CD14-positive monocyte (primary cell): ENCODE measurements at regions not wholly inside any gene's neighbourhood (a gene's known extent, or its start where the extent isn't known, plus 50 kb on each side); places are given as distances from the start of the nearest gene placed in this dataset.

ENCODE experiments used
- DNase-seq, 3 donors: peaks; one replicate each; pipeline ENCODE4 v3.0.0-alpha.2; 2011 to 2022
- H2AFZ ChIP-seq: 2 replicates; pipeline ENCODE4 v1.6.0; 2012; ENCODE audit warnings: mild to moderate bottlenecking, low read depth, low read length, inconsistent platforms; ENCODE audit not compliant: insufficient read depth, poor library complexity, severe bottlenecking
- H3K27ac ChIP-seq, 2 donors: 1 replicate in 1 of 2; 2 replicates in 1 of 2; pipeline ENCODE4 v1.5.1; 2012 to 2013; ENCODE audit warnings: low read length in 2 of 2, control low read depth in 1 of 2, inconsistent platforms in 1 of 2, low read depth in 1 of 2, mild to moderate bottlenecking in 1 of 2
- H3K27me3 ChIP-seq, 2 donors: one replicate each; pipeline versions ENCODE4 v1.6.0 to v1.6.1; 2011 to 2013; ENCODE audit warnings: low read length in 2 of 2; ENCODE audit not compliant: control insufficient read depth in 2 of 2, insufficient read depth in 2 of 2
- H3K36me3 ChIP-seq, 2 donors: replicated peaks in 1 of 2; 1 replicate in 1 of 2; 2 replicates in 1 of 2; pipeline versions ENCODE4 v1.5.1 to v1.6.1; 2012 to 2013; ENCODE audit warnings: low read length in 2 of 2, control low read depth in 1 of 2, inconsistent platforms in 1 of 2, mild to moderate bottlenecking in 1 of 2; ENCODE audit not compliant: insufficient read depth in 2 of 2, control insufficient read depth in 1 of 2
- H3K4me1 ChIP-seq, 2 donors: 1 replicate in 1 of 2; 2 replicates in 1 of 2; pipeline versions ENCODE4 v1.5.1 to v1.6.1; 2012 to 2013; ENCODE audit warnings: low read length in 2 of 2, control low read depth in 1 of 2, inconsistent platforms in 1 of 2, mild to moderate bottlenecking in 1 of 2, moderate library complexity in 1 of 2; ENCODE audit not compliant: insufficient read depth in 2 of 2, control insufficient read depth in 1 of 2
- H3K4me2 ChIP-seq: replicated peaks from 2 replicates; pipeline ENCODE3; 2012; ENCODE audit warnings: low read length, moderate library complexity, mild to moderate bottlenecking; ENCODE audit not compliant: poor library complexity, severe bottlenecking; ENCODE audit errors: extremely low read depth
- H3K4me3 ChIP-seq, 3 experiments: fragments of 200-600 bp in 1 of 3; sonication (generic) in 1 of 3; replicated peaks in 1 of 3; 1 replicate in 2 of 3; 2 replicates in 1 of 3; pipeline ENCODE4 v1.5.1; 2011 to 2013; ENCODE audit warnings: low read length in 3 of 3, mild to moderate bottlenecking in 3 of 3, control low read depth in 2 of 3, low read depth in 2 of 3, inconsistent platforms in 1 of 3, moderate library complexity in 1 of 3
- H3K79me2 ChIP-seq: 2 replicates; pipeline ENCODE4 v1.6.0; 2012; ENCODE audit warnings: mild to moderate bottlenecking, control low read depth, inconsistent platforms, low read length, moderate library complexity; ENCODE audit not compliant: insufficient read depth
- H3K9ac ChIP-seq: 2 replicates; pipeline ENCODE4 v1.6.0; 2017; ENCODE audit warnings: low read length, mild to moderate bottlenecking; ENCODE audit not compliant: insufficient read depth, poor library complexity, severe bottlenecking
- H3K9me3 ChIP-seq, 2 donors: replicated peaks in 1 of 2; 1 replicate in 1 of 2; 2 replicates in 1 of 2; pipeline versions ENCODE4 v1.5.1 to v1.6.1; 2012 to 2013; ENCODE audit warnings: low read length in 2 of 2, control low read depth in 1 of 2; ENCODE audit not compliant: control insufficient read depth in 1 of 2, insufficient read depth in 1 of 2
- H4K20me1 ChIP-seq: 2 replicates; pipeline ENCODE4 v1.6.0; 2012; ENCODE audit warnings: mild to moderate bottlenecking, low read length, control low read depth, moderate library complexity; ENCODE audit not compliant: insufficient read depth
- H3K27ac Mint-ChIP-seq, 7 donors: one replicate each; pipeline ENCODE4 v1.8.0; 2020; ENCODE audit warnings: mild to moderate bottlenecking in 7 of 7, mixed read lengths in 7 of 7, moderate library complexity in 6 of 7, inconsistent platforms in 2 of 7
- H3K27me3 Mint-ChIP-seq, 3 donors: one replicate each; pipeline ENCODE4 v1.8.0; 2021 to 2022; ENCODE audit warnings: low read depth in 3 of 3, mild to moderate bottlenecking in 3 of 3, mixed read lengths in 3 of 3, moderate library complexity in 3 of 3, inconsistent platforms in 1 of 3
- H3K36me3 Mint-ChIP-seq, 2 donors: one replicate each; pipeline ENCODE4 v1.8.0; 2020; ENCODE audit warnings: mixed read lengths in 2 of 2, inconsistent platforms in 1 of 2, mild to moderate bottlenecking in 1 of 2
- H3K4me1 Mint-ChIP-seq: one replicate; pipeline ENCODE4 v1.8.0; 2020; ENCODE audit warnings: mild to moderate bottlenecking, mixed read lengths
- H3K4me3 Mint-ChIP-seq, 2 donors: one replicate each; pipeline ENCODE4 v1.8.0; 2020; ENCODE audit warnings: mild to moderate bottlenecking in 2 of 2, mixed read lengths in 2 of 2, moderate library complexity in 1 of 2
- H3K9me3 Mint-ChIP-seq, 7 donors: one replicate each; pipeline ENCODE4 v1.8.0; 2020 to 2022; ENCODE audit warnings: mixed read lengths in 7 of 7, mild to moderate bottlenecking in 6 of 7, moderate library complexity in 6 of 7, inconsistent platforms in 2 of 7
- WGBS: methylation state at CpG from one replicate; pipeline ENCODE4 v1.1.5; 2013; ENCODE audit warnings: missing lambda C conversion rate; ENCODE audit not compliant: insufficient coverage; 5-methylcytosine and 5-hydroxymethylcytosine counted together
- intact Hi-C, 2 donors: fragments of 100-400 bp; cut with micrococcal nuclease; formaldehyde crosslinking; loops; one replicate each; pipeline versions ENCODE4 v1.15.0 to v1.15.1; 2023
- TF ChIP-seq, protein P1 (sequence below): fragments of 200-600 bp; IDR thresholded peaks from one replicate; pipeline ENCODE4 v1.8.0; 2022; ENCODE audit warnings: antibody characterized with exemption, mild to moderate bottlenecking

DNA sequence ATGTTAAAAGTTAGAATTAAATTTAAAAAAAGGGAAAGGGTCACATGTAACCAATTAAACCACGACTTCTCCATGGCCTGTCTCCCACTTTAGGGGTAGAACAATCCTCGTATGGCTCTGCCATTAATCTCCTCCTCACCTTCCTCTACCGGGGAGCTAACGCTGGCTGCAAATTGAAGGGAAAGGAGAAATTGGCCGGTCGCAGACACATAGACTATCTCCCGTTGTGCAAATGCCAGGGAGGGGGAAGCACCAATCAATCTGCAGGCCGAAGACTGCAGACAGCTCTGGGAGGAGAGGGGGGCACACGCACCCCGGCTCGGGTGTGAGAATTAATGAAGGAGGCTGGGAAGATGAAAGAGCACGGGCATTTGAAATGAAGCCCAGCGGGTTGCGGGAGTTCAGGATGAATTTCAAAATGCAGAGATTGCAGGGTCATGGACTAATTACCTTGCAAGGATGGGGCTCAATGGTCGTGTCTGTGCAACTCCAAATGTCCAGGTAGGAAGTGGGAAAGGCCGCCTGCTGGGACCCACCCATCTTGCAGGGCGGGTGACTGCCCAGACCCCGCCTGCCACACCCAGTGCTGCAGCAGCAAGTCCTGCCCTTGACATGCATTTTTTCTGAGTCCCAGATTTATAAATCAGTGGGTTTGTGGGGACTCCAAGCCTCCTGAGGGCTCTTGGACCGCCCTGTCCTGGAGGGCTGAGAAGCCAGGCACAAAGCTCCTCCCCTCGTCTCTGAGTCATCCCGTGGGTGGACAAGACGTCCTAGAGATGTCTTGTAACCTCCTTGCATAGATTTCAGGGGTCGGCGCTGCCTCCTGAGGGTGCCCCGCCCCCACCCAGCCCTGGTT, 534.2 kb downstream of the TBC1D22A start:
- H3K36me3 Mint-ChIP-seq: no peaks in the 10 kb centered on the region
- no peaks in the 10 kb centered on the region for H3K27me3 ChIP-seq
- no peak overlapping the region for H3K27ac ChIP-seq
- H3K4me3 Mint-ChIP-seq: no peak overlapping the region
- H3K27ac Mint-ChIP-seq: no peak overlapping the region
- H3K36me3 ChIP-seq: no peaks in the 10 kb centered on the region
- intact Hi-C loops: no loop called here
- peaks cover 0 to 6% (median 1%) of the 10 kb centered on the region in 3 donors for H3K27me3 Mint-ChIP-seq
- H4K20me1 ChIP-seq: no peaks in the 10 kb centered on the region
- no peaks in the 10 kb centered on the region for H3K79me2 ChIP-seq
- WGBS: 71% methylated on average over 16 of the region's 25 CpGs
- DNase-seq: no peak
- H3K9me3 ChIP-seq: no peaks in the 10 kb centered on the region
- no peaks in the 10 kb centered on the region for H3K4me1 Mint-ChIP-seq
- TF ChIP-seq, protein P1, sequence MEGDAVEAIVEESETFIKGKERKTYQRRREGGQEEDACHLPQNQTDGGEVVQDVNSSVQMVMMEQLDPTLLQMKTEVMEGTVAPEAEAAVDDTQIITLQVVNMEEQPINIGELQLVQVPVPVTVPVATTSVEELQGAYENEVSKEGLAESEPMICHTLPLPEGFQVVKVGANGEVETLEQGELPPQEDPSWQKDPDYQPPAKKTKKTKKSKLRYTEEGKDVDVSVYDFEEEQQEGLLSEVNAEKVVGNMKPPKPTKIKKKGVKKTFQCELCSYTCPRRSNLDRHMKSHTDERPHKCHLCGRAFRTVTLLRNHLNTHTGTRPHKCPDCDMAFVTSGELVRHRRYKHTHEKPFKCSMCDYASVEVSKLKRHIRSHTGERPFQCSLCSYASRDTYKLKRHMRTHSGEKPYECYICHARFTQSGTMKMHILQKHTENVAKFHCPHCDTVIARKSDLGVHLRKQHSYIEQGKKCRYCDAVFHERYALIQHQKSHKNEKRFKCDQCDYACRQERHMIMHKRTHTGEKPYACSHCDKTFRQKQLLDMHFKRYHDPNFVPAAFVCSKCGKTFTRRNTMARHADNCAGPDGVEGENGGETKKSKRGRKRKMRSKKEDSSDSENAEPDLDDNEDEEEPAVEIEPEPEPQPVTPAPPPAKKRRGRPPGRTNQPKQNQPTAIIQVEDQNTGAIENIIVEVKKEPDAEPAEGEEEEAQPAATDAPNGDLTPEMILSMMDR: no peak
- no peak overlapping the region for H3K4me3 ChIP-seq
- no peak overlapping the region for H3K9ac ChIP-seq
- H3K4me2 ChIP-seq: no peak overlapping the region
- peaks cover 0 to 3% (median 2%) of the 10 kb centered on the region in 7 donors for H3K9me3 Mint-ChIP-seq
- H2AFZ ChIP-seq: no peak overlapping the region
- no peaks in the 10 kb centered on the region for H3K4me1 ChIP-seq

DNA sequence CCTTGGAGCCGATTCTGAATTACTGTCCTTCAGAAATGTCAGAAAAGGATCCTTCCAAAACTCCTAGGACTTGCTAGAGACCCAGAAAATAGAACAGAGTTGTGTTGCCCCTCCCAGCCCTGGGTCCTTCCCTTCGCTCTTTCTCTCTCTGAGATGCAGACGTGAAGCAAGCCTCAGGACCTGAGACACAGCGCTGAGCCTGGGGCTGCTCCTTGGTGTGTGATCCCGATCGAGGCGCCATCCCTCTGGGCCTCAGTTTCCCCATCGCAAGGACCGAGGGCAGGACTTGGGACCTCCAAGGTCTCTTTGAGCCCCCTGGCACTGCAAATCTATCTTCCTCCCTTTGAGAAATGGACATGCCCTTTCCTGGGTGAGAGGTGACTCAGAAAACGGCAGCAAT, 533.5 kb downstream of the TBC1D22A start:
- Histone ChIP-seq H3K9me3 (no peaks in the 10 kb centered on the region), H3K27ac (no peak overlapping the region), H3K36me3 (no peaks in the 10 kb centered on the region), H3K79me2 (no peaks in the 10 kb centered on the region), H4K20me1 (no peaks in the 10 kb centered on the region), H3K27me3 (no peaks in the 10 kb centered on the region), H3K9ac (no peak overlapping the region), H3K4me2 (no peak overlapping the region), H3K4me1 (no peaks in the 10 kb centered on the region), H2AFZ (no peak overlapping the region), H3K4me3 (no peak overlapping the region)
- Mint-ChIP-seq H3K4me1 (no peaks in the 10 kb centered on the region), H3K9me3 (peaks cover 0 to 3% (median 2%) of the 10 kb centered on the region in 7 donors), H3K27me3 (peaks cover 0 to 6% (median 1%) of the 10 kb centered on the region in 3 donors), H3K4me3 (no peak overlapping the region), H3K27ac (no peak overlapping the region), H3K36me3 (no peaks in the 10 kb centered on the region)
- WGBS: 96% methylated on average over 7 of the region's 10 CpGs
- TF ChIP-seq, protein P1: no peak
- DNase-seq: no peak
- intact Hi-C loops: no loop called here
